NT2/D1 (cell line): ENCODE measurements at regions not wholly inside any gene's neighbourhood (a gene's known extent, or its start where the extent isn't known, plus 50 kb on each side); places are given as distances from the start of the nearest gene placed in this dataset.

ENCODE experiments used
- YY1 ChIP-seq: IDR thresholded peaks from 2 replicates; pipeline ENCODE4 v1.6.1; 2011; ENCODE audit not compliant: insufficient read length, insufficient read depth
- ZNF274 ChIP-seq: IDR thresholded peaks from 2 replicates; pipeline ENCODE4 v1.6.1; 2011; ENCODE audit warnings: mild to moderate bottlenecking, low read depth, low read length

- TF ChIP-seq YY1 = no peak
- no peak for TF ChIP-seq ZNF274
These were observed 213.3 kb upstream of the TMTC1 start for GRCh38 chr12:29996993-29997392.
